SK-N-SH (cell line): ENCODE measurements at regions not wholly inside any gene's neighbourhood (a gene's known extent, or its start where the extent isn't known, plus 50 kb on each side); places are given as distances from the start of the nearest gene placed in this dataset.

Source experiments
- GABPA ChIP-seq: IDR thresholded peaks from 2 replicates; pipeline ENCODE4 v1.4.0; 2012; ENCODE audit warnings: low read depth, mild to moderate bottlenecking
- MXI1 ChIP-seq: IDR thresholded peaks from 2 replicates; pipeline ENCODE4 v1.6.1; 2012; ENCODE audit warnings: mild to moderate bottlenecking, low read depth, low read length, improper control_type of control experiment
- NRF1 ChIP-seq: IDR thresholded peaks from 2 replicates; pipeline ENCODE4 v1.6.1; 2012; ENCODE audit warnings: low read depth, mild to moderate bottlenecking, low read length
- POLR2AphosphoS5 ChIP-seq: IDR thresholded peaks from 2 replicates; pipeline ENCODE4 v1.6.1; 2012; ENCODE audit warnings: low read depth, low read length
- RAD21 ChIP-seq: IDR thresholded peaks from 2 replicates; pipeline ENCODE4 v1.6.1; 2012; ENCODE audit warnings: mild to moderate bottlenecking, low read length
- SIN3A ChIP-seq: IDR thresholded peaks from 2 replicates; pipeline ENCODE4 v1.6.1; 2012; ENCODE audit warnings: low read depth, mild to moderate bottlenecking, low read length, moderate library complexity, borderline replicate concordance
- SMC3 ChIP-seq: IDR thresholded peaks from 2 replicates; pipeline ENCODE4 v1.6.1; 2012; ENCODE audit warnings: low read depth, low read length, improper control_type of control experiment
- YY1 ChIP-seq: IDR thresholded peaks from 2 replicates; pipeline ENCODE4 v1.4.0; 2012; ENCODE audit warnings: low read depth, mild to moderate bottlenecking
- TF ChIP-seq, protein P1 (sequence below): fragments of 200-600 bp; sonication (generic); IDR thresholded peaks from 2 replicates; pipeline ENCODE4 v1.6.1; 2017; ENCODE audit warnings: antibody characterized with exemption, mild to moderate bottlenecking, moderate library complexity

DNA sequence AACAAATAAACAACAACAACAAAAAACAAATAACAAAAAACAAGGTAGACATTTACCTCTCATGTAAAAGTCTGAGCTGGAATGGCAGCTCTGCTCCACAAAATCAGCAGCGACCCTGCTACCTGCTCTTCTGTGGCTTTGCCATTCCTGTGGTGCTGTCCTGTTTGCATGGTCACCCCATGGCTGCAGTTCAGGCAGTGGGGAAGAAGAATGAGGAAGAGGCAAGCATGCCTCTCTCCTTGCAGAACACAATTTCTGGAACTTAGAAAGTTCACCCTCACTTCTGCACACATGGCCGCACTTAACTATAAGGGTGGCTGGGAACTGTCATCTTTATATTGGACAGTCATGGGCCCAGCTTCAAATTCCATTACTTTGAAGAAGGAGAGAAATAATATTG is 84.8 kb upstream of the GNG12 start:
- TF ChIP-seq, protein P1, sequence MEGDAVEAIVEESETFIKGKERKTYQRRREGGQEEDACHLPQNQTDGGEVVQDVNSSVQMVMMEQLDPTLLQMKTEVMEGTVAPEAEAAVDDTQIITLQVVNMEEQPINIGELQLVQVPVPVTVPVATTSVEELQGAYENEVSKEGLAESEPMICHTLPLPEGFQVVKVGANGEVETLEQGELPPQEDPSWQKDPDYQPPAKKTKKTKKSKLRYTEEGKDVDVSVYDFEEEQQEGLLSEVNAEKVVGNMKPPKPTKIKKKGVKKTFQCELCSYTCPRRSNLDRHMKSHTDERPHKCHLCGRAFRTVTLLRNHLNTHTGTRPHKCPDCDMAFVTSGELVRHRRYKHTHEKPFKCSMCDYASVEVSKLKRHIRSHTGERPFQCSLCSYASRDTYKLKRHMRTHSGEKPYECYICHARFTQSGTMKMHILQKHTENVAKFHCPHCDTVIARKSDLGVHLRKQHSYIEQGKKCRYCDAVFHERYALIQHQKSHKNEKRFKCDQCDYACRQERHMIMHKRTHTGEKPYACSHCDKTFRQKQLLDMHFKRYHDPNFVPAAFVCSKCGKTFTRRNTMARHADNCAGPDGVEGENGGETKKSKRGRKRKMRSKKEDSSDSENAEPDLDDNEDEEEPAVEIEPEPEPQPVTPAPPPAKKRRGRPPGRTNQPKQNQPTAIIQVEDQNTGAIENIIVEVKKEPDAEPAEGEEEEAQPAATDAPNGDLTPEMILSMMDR: no peak
- no peak for TF ChIP-seq SMC3
- TF ChIP-seq POLR2AphosphoS5: no peak
- no peak for TF ChIP-seq GABPA
- TF ChIP-seq SIN3A: no peak
- TF ChIP-seq NRF1: no peak
- no peak for TF ChIP-seq YY1
- no peak for TF ChIP-seq MXI1
- no peak for TF ChIP-seq RAD21
